A549 (cell line): ENCODE measurements at regions not wholly inside any gene's neighbourhood (a gene's known extent, or its start where the extent isn't known, plus 50 kb on each side); places are given as distances from the start of the nearest gene placed in this dataset.

Experiments used
- HMGXB4 ChIP-seq: fragments of 250-450 bp; sonication (Bioruptor Pico); IDR thresholded peaks from 2 replicates; pipeline ENCODE4 v1.5.0; 2021; ENCODE audit warnings: mild to moderate bottlenecking, moderate library complexity, borderline replicate concordance
- POLR2A ChIP-seq: IDR thresholded peaks from 2 replicates; pipeline ENCODE4 v1.6.1; 2012; ENCODE audit warnings: mild to moderate bottlenecking, low read length
- RNF2 ChIP-seq: fragments of 200-600 bp; sonication (generic); IDR thresholded peaks from 2 replicates; pipeline ENCODE4 v1.6.1; 2016; ENCODE audit warnings: low read depth, mild to moderate bottlenecking, antibody characterized with exemption, moderate library complexity, borderline replicate concordance
- SMC3 ChIP-seq: fragments of >200 bp; sonication (Bioruptor Twin); formaldehyde crosslinking; IDR thresholded peaks from 3 replicates; pipeline ENCODE4 v1.6.1; 2018; ENCODE audit warnings: inconsistent platforms

- TF ChIP-seq RNF2 (no peak), HMGXB4 (no peak), SMC3 (no peak), POLR2A (no peak)
These were observed 106.7 kb upstream of the LIMCH1 start for GRCh38 chr4:41431276-41431675.
